ENCODE measurements at regions not wholly inside any gene's neighbourhood (a gene's known extent, or its start where the extent isn't known, plus 50 kb on each side); places are given as distances from the start of the nearest gene placed in this dataset.

- TF ChIP-seq TARDBP (IDR thresholded peaks at IDR 0.05; ENCODE audit: borderline replicate concordance), result no peak
Observed at GRCh38 chr13:58266271-58266670, 634.7 kb downstream of the PCDH17 start (continued).

- no peaks in the 10 kb centered on the region for H3K79me2 ChIP-seq (ENCODE audit: control insufficient read depth, insufficient read depth, low read length)
- DNase-seq (ENCODE audit: low read depth, low spot score) (no peak), FAIRE-seq (no peak), ATAC-seq (no peak)
- no peak overlapping the region for H3K4me3 ChIP-seq
- no peaks in the 10 kb centered on the region for H3K27me3 ChIP-seq (replicated peaks in 1 of 2; ENCODE audit: control insufficient read depth in 2 of 2, insufficient read depth in 2 of 2, low read length in 1 of 2)
- H3K27ac ChIP-seq (ENCODE audit: control insufficient read depth, insufficient read depth), result no peak overlapping the region
- SMC1A ChIA-PET (ENCODE audit: uncharacterized antibody, unreplicated experiment), result interaction anchor here (0.5 to 2.1 kb wide), 8 partner anchors 9 to 662 kb away, joined by 3 to 5 read pairs (median 3); no protein-coding TSS in a partner anchor
- CTCF ChIA-PET, result no interaction called here
- in situ Hi-C loops (cut with MboI), result no loop called here
- no peaks in the 10 kb centered on the region for H3K4me1 ChIP-seq (ENCODE audit: control insufficient read depth, insufficient read depth, low read length)
- H3K9me3 ChIP-seq (replicated peaks; ENCODE audit: control insufficient read depth, insufficient read depth, low read length), result no peaks in the 10 kb centered on the region
- BruUV-seq (replicated peaks), result no TSS peak
- H3K9ac ChIP-seq (ENCODE audit: control insufficient read depth, insufficient read depth, low read length), result no peak overlapping the region
- H2AFZ ChIP-seq (ENCODE audit: control insufficient read depth, low read depth, low read length), result no peak overlapping the region
- no peaks in the 10 kb centered on the region for H4K20me1 ChIP-seq (ENCODE audit: control insufficient read depth, insufficient read depth)
- 1% methylated on average over 4 of the region's 4 CpGs for WGBS (ENCODE audit: insufficient coverage, insufficient replicate concordance, low lambda C conversion rate, missing lambda C conversion rate)
- H3K36me3 ChIP-seq (ENCODE audit: control insufficient read depth in 2 of 2, insufficient read depth in 2 of 2, low read length in 1 of 2), result no peaks in the 10 kb centered on the region
- no peak overlapping the region for H3K4me2 ChIP-seq (ENCODE audit: control insufficient read depth, insufficient read depth)
- TF ChIP-seq, protein P1, sequence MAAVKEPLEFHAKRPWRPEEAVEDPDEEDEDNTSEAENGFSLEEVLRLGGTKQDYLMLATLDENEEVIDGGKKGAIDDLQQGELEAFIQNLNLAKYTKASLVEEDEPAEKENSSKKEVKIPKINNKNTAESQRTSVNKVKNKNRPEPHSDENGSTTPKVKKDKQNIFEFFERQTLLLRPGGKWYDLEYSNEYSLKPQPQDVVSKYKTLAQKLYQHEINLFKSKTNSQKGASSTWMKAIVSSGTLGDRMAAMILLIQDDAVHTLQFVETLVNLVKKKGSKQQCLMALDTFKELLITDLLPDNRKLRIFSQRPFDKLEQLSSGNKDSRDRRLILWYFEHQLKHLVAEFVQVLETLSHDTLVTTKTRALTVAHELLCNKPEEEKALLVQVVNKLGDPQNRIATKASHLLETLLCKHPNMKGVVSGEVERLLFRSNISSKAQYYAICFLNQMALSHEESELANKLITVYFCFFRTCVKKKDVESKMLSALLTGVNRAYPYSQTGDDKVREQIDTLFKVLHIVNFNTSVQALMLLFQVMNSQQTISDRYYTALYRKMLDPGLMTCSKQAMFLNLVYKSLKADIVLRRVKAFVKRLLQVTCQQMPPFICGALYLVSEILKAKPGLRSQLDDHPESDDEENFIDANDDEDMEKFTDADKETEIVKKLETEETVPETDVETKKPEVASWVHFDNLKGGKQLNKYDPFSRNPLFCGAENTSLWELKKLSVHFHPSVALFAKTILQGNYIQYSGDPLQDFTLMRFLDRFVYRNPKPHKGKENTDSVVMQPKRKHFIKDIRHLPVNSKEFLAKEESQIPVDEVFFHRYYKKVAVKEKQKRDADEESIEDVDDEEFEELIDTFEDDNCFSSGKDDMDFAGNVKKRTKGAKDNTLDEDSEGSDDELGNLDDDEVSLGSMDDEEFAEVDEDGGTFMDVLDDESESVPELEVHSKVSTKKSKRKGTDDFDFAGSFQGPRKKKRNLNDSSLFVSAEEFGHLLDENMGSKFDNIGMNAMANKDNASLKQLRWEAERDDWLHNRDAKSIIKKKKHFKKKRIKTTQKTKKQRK (IDR thresholded peaks at IDR 0.05; ENCODE audit: low read depth, low read length), result no peak
- TF ChIP-seq HDGF (IDR thresholded peaks at IDR 0.05) (no peak), ZNF24 (IDR thresholded peaks at IDR 0.05) (no peak), USF2 (IDR thresholded peaks at IDR 0.05; ENCODE audit: borderline replicate concordance, low read depth, low read length) (no peak), EP300 (IDR thresholded peaks at IDR 0.05; ENCODE audit: borderline replicate concordance in 1 of 2, control insufficient read depth in 1 of 2, low read depth in 2 of 2, low read length in 2 of 2) (no peak)
- RAD21 ChIA-PET (ENCODE audit: unreplicated experiment), result interaction anchor here (1.4 kb wide), 1 partner anchor 662 kb away, joined by 3 read pairs; no protein-coding TSS in a partner anchor
- intact Hi-C loops (cut with micrococcal nuclease; ENCODE audit: unreplicated experiment), result no loop called here
- POLR2A ChIA-PET, result interaction anchor here (0.6 kb wide), 1 partner anchor 21 kb away, joined by 3 read pairs; no protein-coding TSS in a partner anchor
Observed at GRCh38 chr13:58298556-58299135, 667.1 kb downstream of the PCDH17 start.
